ENCODE measurements at regions not wholly inside any gene's neighbourhood (a gene's known extent, or its start where the extent isn't known, plus 50 kb on each side); places are given as distances from the start of the nearest gene placed in this dataset.
"Not testable (repeated sequence)": the region's sequence is repeated elsewhere in the genome, so short reads cannot be mapped to it uniquely, and the experiment has no call there.

DNA sequence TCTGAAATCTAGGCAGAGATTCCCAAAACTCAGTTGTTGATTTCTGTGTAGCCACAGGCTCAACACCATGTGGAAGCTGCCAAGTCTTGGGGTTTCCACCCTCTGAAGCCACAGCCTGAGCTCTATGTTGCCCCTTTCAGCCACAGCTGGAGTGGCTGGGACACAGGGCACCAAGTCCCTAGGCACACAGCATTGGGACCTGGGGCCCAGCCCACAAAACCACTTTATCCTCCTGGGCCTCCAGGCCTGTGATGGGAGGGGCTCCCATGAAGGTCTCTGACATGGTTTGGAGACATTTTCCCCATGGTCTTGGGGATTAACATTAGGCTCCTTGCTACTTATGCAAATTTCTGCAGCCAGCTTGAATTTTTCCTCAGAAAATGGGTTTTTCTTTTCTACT is 186.0 kb upstream of the SPOPL start:
- DNase-seq (ENCODE audit: low read depth), result not testable (repeated sequence)

DNA sequence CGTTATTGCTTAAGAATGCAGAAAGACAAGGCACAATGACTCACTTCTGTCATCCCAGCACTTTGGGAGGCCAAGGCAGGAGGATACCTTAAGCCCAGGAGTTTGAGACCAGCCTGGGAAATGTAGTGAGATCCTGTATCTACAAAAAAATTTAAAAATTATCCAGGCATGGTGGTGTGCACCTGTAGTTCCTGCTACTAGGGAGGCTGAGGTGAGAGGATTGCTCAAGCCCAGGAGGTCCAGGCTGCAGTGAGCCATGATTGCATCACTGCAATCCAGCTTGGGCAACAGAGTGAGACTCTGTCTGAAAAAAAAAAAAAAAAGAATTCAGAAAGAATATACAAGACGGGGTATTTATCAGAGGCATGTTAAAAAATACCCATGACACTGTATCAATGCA is 182.0 kb upstream of the SPOPL start:
- DNase-seq (ENCODE audit: low read depth), result no peak

DNA sequence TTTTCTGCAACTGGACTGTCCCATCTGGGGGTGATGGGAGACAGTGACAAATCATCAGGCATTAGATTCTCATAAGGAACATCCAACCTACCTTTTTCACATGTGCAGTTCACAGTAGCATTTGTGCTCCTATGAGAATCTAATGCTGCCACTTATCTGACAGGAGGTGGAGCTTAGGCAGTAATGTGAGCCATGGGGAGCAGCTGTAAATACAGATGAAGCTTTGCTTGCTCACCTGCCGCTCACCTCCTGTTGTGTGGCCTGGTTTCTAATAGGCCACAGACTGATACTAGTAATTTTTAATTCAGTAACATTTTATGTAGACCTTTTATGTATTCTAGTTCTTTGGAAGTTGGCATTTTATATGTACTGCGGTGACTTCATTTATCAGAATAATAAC is 180.1 kb upstream of the SPOPL start:
- DNase-seq (ENCODE audit: low read depth), result no peak

DNA sequence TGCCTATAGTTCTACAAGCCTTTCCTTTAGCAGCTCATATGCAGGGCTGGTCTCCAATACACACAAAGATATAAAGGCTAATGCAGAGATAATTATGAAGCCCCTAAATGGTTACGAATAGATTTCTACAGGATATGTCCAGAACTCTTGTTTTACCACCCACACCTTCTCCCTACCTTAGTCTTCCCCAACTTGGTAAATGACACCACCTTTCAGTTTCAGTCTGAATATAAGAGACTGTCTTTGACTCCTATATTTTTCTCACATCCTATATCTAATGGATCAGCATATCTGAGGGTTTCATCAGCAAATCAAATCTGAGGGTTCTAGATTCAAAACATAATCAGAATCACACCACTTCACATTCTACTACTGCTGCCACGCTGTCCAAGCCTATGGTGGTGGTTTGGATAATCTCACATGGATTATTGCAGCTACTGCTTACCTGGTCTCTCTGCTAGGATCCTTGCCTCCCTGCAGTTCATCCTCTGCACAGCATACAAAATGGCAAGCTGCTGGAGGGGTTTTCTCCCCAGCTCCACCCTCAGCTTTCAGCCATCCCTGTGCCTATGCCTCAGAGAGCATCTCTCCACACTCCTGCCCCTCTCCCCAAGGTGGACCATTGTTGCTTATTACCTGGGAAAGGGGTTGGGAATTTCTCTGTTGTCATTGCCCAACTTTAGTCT is 178.0 kb upstream of the SPOPL start:
- DNase-seq (ENCODE audit: low read depth), result no peak

DNA sequence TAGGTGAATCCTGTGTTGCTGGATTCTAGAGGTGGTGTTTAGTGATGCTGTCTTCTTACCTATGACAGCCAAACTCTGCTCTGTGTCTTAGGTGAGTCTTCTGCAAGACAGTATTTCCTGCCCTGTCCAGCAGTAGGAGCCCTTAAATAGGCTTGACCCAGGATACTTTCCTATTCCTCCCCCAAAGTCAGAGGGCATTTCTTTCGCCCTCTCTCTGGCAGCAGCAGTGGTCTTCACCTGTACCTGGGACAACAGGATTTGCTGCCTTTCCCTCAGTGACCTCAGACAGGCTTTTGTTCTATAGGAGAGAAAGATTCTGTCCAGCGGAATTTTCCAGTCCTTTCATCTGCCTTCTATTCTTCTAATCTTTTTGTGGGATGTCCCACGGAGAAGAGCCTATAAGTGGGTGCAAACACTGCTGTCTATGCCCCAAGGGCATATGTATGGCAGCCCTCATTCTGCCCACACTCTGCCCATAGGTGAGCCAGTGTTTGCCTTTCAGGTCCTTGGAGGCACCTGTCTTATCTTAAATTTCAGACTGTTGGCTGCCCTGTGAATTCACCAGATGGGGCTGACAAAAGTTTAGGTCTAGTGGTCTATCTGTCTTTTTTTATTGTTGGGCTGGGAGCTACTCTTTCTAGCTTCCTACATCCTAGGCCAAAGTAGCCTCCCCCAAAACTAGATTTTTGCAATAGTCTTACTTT is 177.3 kb upstream of the SPOPL start:
- no peak for DNase-seq (ENCODE audit: low read depth)

DNA sequence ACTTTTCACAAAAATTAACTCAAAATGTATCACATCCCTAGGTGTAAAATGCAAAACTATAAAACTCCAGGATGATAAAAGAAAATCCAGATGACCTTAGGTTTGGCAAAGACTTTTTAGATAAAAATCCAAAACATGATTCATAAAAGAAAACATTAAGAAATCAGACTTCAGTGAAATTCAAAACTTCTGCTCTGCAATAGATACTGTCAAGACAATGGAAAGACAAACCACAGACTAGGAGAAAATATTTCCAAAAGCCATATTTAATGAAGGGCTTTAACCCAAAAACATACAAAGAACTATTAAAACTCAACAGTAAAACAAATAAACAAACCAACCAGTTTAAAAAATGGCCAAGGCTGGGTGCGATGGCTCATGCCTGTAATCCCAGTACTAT is 173.6 kb upstream of the SPOPL start:
- no peak for DNase-seq (ENCODE audit: low read depth)

DNA sequence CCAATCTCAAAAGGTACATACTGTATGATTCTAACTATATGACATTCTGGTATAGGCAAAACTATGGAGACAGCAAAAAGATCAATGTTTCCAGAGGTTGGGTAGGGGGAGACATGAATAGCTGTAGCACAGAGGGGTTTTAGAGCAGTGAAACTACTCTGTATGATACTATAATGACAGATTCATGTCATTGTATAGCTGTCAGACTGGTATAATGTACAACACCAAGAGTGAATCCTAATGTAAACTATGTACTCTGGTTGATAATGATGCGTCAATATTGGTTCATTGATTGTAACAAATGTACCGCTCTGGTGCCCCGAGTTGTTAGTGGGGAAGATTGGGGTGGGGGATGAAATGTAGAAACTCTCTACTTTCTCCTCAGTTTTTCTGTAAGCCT is 172.4 kb upstream of the SPOPL start:
- no peak for DNase-seq (ENCODE audit: low read depth)

DNA sequence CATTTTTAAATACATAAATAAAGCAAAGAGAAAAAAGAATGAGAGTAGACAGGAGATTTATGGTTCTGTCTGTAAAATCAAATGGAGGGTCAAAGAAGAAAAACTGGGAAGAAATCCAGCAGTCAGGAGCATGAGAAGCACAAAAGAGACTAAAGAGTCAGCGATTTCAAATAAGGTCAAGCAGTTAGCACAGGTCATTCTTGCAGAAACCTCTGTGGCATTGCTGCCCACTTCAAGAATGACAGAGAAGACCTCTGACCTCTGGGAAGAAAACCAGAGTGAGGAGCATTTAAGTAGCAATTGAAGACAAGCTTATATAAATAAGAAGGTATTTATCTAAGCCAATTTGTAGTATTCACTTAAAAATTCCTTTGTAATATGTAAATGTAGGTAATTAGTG is 172.0 kb upstream of the SPOPL start:
- DNase-seq (ENCODE audit: low read depth), result no peak

DNA sequence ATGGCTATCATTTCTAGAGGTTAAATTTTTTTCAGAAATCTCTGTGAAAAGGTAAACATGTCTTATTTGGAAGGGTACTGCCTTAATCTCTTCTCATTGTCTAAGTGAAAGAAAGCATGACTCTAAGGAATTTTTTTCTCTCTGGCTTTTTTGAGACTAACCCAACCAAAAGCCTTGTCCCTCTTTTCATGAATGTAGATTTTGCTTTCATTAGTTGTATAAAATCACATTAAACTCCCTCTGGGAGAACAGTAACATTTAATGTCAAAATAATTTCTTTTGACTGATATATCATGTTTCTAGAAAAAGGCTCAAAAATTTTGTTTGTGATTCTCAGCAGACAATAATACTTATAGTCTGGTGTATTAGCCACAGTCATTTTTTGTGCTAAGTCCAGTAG is 168.4 kb upstream of the SPOPL start:
- no peak for DNase-seq (ENCODE audit: low read depth)

DNA sequence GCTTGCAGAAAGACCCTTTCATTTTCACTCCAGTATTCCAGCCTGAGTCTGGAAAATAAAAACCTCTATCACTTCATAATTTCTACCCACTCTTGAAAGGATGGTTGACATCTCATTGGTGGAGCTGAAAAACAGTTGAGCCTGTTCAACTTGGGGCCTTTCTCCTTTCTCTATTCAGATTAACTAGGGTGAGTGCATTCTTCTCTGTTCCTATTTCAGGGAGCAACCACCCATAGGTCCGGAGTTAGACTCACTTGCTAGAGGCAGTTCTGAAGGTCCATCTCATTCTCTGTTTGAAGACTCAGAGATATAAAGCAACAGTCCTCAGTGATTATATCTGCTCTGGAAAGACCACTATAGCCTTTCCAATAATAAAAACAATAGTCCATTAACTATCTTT is 167.9 kb upstream of the SPOPL start:
- DNase-seq (ENCODE audit: low read depth), result no peak

DNA sequence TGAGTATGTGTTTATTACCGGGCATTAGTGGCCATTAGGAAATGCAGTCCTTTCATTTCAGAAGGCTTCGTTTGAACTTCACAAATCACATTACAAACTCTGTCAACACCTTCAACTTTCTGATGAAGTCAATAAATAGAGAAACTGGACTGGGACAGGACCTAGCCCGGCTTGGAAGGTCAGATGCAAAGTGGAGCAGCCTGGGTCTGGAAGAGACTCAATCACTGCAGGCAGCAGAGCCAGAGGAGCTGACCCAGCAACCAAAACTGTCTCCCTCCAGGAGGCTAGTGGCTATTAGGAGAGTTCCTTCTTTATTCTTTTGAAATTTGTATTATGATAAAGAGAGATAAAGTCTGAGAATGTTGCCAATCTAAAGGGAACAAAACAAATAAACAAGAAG is 167.2 kb upstream of the SPOPL start:
- DNase-seq (ENCODE audit: low read depth), result no peak

DNA sequence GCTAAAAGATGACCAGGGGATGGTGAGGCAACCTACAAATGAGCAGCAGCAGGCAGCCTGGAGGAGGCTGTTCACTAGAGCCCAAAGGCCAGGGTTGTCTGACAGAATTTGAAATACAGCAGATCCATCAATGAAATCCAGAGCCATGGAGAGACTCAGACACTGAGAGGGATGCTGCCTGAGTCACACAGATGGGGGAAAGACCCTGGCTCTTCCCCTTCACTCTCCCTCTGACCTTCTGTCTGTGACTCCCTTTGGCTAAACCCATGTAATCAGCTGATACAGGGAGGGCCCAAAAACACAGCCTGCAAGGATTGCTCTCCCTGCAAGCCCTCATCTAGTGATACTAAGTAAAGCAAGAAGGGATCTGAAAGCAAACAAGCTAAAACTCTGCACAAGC is 166.5 kb upstream of the SPOPL start:
- no peak for DNase-seq (ENCODE audit: low read depth)

DNA sequence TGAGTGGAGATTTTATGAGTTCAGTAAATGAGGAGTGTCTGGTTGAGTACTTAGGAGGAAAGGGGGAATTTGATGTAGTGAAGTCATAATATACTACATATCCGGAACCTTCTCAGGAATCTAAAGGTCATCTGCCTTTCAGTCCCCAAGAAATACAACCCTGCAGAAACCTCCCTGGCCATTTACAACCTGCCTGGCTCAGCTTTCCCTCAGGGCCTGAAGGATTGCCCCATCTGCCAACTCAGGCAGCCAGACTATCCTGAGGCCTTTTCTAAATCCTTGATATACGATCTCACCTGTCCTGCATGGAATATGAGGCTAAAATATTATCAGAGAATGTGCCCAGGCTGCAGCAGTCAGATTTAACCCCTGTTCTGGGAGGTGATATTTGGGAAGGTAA is 165.4 kb upstream of the SPOPL start:
- DNase-seq (ENCODE audit: low read depth), result no peak

DNA sequence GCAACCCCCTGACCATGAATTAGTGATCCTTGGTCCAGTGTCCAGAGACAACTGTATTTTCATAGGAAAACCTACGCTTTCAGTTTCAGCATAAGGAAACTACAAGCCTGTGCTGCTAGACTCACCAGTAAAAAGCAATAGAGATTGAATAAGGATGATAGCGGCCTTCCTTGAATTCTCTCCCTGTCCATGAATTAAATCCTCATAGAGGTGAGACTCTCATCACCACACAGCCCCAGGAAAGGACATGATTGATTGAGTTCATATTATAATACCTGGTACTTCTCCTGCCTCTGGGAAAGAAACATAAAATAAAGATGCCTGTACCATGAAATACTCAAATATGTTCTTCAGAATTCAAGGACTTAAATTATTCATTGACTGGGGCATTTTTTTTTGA is 146.3 kb upstream of the SPOPL start:
- DNase-seq (ENCODE audit: low read depth), result no peak

DNA sequence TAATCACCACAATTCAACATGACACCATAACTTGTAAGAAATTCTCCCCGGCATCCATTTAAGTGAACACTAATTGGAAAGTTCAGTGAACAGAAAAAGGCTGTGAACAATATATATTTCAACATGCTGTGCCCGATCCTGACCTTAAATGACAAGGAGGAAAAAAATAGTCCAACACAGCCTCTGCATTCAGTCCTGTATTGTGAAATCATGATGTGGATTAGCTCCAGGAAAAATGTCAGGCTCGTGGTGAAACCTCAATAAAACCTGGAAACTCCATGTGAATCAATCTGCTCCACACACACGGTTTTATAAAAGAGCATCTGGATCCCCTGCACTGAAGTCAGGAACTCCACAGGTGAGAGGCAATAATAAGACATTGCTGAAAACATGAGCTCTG is 145.4 kb upstream of the SPOPL start:
- DNase-seq (ENCODE audit: low read depth), result peak; percentile 20

DNA sequence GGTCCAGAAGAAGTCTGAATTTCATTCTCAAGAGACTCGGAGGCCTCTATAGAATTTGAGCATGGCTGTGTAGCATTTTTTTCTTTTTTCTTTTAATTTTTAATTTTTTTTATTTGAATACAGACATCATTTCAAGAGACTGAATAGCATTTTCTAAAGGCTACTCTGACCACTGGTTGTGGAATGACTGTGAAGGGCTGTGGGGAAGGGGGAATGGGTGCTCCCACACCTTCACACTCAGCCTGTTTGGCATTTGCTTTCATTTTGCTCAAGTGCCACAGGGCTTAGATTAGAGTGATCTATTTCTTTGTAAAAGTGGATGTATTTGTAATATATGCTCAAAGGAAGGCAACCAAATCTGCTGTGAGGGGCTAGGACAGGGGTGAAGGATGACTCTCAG is 142.0 kb upstream of the SPOPL start:
- DNase-seq (ENCODE audit: low read depth), result no peak

DNA sequence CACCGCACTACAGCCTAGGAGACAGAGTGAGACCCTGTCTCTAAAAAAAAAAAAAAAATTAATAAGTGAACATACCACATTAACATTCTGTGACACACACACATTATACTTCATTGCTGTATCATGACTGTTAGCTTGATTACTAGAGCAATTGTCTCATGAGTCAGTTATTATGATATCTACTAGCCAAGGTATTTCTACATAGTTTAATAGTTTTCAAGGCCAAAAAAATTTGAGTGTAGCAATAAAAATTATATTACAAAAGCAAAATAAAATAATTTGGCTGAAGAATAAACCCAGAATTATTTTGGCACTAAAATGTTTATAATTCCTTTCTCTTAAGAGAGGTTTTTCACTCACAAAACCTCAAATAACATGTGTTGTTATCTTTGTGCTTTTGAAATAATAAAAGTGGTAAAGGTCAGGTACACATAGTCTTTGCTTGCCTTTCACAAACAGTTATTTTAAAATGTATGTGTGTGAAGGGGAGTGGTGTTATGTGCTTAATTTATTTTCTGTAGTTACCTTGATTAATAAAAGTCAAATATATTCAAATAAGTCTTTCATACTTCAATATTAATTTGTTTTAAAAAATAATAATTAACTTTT is 136.9 kb upstream of the SPOPL start:
- DNase-seq (ENCODE audit: low read depth), result no peak

DNA sequence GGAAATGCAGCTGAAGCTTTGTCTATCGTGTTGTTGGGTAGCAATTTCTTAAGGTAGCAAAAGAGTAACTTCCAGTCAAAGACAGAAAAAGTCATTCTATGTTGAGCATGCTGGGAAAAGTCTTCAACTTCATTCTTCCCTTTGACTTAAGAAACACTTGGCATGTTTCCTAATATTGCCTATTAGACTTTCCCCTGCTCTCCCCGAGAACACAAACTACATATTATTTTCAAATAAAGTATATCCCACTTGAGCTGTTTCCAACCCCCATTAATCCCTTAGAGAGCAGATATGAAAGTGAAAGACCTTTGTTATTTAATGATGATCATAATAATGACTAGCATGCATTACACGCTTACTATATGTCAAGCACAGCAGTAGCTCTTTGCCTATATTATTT is 136.0 kb upstream of the SPOPL start:
- DNase-seq (ENCODE audit: low read depth), result no peak

DNA sequence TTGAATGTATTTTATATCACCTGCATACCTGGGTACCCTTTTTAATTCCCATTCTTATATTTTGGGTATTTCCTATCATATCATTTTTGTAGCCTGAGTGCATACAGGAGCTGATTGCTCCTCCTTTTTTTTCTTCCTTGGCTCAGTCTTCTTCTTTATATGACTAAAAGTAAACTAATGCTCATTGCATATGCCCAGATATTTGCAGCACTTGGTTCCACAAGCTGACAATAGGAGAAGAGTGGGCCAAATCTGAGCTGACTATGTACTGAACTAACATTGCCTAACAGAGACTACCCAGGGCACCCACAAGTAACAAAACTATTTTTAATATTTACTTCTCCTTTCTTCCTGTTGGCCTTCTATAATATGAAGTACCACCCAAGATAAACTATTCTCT is 131.7 kb upstream of the SPOPL start:
- DNase-seq (ENCODE audit: low read depth), result no peak

DNA sequence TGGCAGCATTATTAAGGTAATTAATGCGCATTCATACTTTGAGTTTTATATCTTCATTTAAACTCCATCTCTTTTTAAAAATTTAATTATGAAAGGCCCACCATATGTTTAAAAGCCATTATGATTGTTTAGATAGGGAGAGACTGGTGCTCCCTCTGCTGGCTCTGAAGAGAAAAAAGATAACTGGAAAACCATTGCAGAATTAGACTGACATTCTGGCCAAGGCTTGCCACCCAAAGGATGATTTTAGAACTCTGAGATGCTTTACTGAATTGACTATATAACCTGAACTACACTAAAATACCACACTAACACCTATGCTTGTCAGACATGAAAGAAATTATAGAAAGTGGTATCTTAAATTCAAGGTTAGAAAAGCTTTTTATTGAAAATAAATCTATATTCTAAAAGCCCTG is 127.6 kb upstream of the SPOPL start:
- no peak for DNase-seq (ENCODE audit: low read depth)

DNA sequence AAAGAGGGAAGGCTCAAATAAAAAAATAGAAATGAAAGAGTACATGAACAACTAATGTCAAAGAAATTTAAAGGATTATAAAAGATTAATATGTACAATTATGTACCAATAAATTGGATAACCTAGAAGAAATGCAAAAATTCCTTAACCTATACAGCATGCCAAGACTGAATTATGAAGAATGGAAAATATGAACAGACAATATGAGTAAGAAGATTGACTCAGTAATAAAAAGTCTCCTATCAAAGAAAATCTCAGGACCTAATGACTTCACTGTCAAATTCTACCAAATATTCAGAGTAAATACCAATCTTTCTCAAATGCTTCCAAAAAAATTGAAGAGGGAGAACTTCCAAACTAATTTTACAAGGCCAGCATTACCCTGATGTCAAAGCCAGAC is 120.2 kb upstream of the SPOPL start:
- DNase-seq (ENCODE audit: low read depth), result no peak

DNA sequence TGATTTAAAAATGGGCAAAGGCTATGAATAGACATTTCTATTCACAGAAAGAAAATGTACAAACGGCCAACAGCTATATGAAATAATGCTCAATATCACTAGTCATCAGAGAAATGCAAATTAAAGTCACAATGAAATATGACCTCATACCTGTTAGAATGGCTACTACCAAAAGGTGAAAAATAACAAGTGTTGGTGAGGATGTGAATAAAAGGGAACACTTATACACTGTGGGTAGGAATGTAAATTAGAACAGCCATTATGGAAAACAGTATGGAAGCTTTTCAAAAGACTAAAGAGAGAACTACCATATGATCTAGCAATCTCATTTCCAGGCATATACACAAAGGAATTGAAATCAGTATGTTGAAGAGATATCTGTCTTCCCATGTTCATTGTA is 118.9 kb upstream of the SPOPL start:
- DNase-seq (ENCODE audit: low read depth), result no peak

DNA sequence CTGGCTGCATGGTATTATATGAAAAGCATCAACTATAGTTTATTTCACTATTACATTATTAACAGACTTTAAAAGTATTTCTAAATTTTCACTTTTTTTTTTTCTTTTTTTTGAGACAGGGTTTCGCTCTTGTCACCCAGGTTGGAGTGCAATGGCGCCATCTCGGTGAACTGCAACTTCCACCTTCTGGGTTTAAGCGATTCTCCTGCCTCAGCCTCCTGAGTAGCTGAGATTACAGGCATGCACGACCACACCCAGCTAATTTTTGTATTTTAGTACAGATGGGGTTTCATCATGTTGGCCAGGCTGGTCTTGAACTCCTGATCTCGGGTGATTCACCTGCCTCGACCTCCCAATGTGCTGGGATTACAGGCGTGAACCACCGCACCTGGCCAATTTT is 115.4 kb upstream of the SPOPL start:
- not testable (repeated sequence) for DNase-seq (ENCODE audit: low read depth)

Measured in forelimb muscle (tissue), 1 donor.